ENCODE measurements at regions not wholly inside any gene's neighbourhood (a gene's known extent, or its start where the extent isn't known, plus 50 kb on each side); places are given as distances from the start of the nearest gene placed in this dataset.
"Not testable (repeated sequence)": the region's sequence is repeated elsewhere in the genome, so short reads cannot be mapped to it uniquely, and the experiment has no call there.

DNA sequence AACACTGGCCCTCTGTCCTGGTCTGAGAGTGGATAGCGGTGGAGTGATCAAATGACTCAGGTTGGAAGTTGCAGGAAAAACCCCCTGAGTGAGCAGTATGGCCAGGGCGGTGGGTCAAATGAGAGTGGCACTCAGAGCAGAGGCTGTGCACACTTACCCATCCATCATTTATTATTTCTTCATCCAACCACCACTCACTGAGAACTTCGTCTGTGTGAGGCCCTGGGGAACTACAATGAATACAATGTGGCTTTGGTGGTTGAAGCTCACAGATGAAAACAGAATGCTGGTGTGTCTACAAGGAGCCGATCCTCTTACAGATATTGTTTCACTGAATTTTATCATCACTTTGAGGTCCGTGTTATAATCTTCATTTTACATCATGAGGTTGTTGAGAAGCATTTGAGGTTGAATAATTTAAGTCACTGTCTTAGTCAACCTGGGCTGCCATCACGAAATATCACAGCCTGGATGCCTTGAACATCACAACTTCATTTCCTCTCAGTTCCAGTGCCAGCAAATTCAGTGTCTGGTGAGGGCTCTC, 73.4 kb upstream of the ID2 start:
- no peak overlapping the region for H3K4me3 Mint-ChIP-seq
- H3K27ac Mint-ChIP-seq, result no peak overlapping the region
- no peak for TF ChIP-seq CTCF (IDR thresholded peaks at IDR 0.05)
- H3K36me3 Mint-ChIP-seq (ENCODE audit: low read depth), result no peaks in the 10 kb centered on the region
- H3K4me1 Mint-ChIP-seq, result no peaks in the 10 kb centered on the region
- DNase-seq, result no peak
- POLR2A ChIA-PET, result no interaction called here
- H3K9me3 Mint-ChIP-seq, result peaks cover 8% of the 10 kb centered on the region
- H3K27me3 Mint-ChIP-seq, result peaks cover 9% of the 10 kb centered on the region
- intact Hi-C loops (cut with micrococcal nuclease), result no loop called here
- ATAC-seq (ENCODE audit: low read depth), result no peak
- CTCF ChIA-PET, result no interaction called here

DNA sequence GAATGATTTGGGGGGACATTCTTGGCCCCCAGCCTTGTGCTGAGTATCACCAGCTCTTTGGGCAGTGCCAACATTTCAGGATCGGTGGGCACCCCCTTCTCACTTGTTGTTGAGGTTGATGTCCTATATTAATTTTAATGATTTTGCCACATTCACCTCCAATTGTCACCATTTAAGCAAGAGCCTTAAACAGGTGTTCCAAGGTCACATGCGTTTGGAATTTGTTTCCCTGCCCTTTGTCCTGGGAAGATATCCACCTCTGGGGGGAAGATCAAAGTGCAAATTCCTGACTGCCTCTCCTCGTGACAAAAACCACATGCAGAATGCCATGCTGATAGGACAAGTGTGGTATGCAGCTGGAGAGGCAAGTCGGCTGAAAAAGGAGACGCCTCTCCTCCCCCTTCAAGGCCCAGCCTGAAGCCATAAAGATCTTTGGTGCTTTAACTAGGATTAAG, 72.5 kb upstream of the ID2 start:
- POLR2A ChIA-PET, result no interaction called here
- no peak for DNase-seq
- Mint-ChIP-seq H3K36me3 (ENCODE audit: low read depth) (no peaks in the 10 kb centered on the region), H3K9me3 (peaks cover 8% of the 10 kb centered on the region), H3K27ac (no peak overlapping the region), H3K4me3 (no peak overlapping the region), H3K27me3 (peaks cover 15% of the 10 kb centered on the region), H3K4me1 (no peaks in the 10 kb centered on the region)
- CTCF ChIA-PET, result no interaction called here
- no peak for TF ChIP-seq CTCF (IDR thresholded peaks at IDR 0.05)
- intact Hi-C loops (cut with micrococcal nuclease), result no loop called here
- ATAC-seq (ENCODE audit: low read depth), result no peak

DNA sequence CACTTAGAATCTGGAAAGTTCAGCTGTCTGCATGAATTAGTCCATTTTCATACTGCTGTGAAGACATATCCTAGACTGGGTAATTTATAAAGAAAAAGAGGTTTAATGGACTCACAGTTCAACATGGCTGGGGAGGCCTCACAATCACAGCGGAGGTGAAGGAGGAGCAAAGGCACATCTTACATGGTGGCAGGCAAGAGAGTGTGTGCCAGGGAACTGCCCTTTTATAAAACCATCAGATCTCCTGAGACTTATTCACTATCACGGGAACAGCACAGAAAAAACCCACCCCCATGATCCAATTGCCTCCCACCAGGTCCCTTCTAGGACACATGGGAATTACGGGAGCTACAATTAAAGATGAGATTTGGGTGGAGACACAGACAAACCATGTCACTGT, 71.1 kb upstream of the ID2 start:
- intact Hi-C loops (cut with micrococcal nuclease); ATAC-seq (ENCODE audit: low read depth); CTCF ChIA-PET; H3K27ac Mint-ChIP-seq; POLR2A ChIA-PET; H3K4me1 Mint-ChIP-seq; H3K36me3 Mint-ChIP-seq (ENCODE audit: low read depth); DNase-seq; H3K4me3 Mint-ChIP-seq: not testable (repeated sequence)
- Mint-ChIP-seq H3K9me3 (peaks cover 10% of the 10 kb centered on the region), H3K27me3 (peaks cover 25% of the 10 kb centered on the region)

DNA sequence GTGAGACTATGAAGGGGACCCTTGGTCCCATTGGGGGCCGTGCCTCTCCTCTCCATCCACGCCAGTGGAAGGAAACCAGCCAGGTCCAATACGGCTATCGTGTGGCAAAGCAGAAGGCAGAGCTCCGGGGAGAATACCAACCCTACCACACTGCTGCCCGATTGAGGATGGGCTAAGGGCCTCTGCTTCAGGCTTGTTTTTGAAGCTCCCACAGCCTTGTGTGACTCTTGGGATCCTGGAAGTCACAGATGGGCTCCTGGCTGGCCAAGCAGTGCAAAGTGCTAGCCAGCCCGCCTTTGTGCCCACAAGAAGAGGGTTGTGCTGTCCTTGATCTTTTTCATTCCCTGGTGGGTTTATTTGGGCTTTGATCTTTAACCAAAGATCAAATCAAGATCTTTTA, 70.6 kb upstream of the ID2 start:
- Mint-ChIP-seq H3K27ac (no peak overlapping the region), H3K36me3 (ENCODE audit: low read depth) (no peaks in the 10 kb centered on the region), H3K27me3 (peaks cover 28% of the 10 kb centered on the region), H3K4me1 (no peaks in the 10 kb centered on the region), H3K9me3 (peaks cover 10% of the 10 kb centered on the region), H3K4me3 (no peak overlapping the region)
- intact Hi-C loops (cut with micrococcal nuclease), result no loop called here
- ChIA-PET POLR2A (no interaction called here), CTCF (no interaction called here)
- TF ChIP-seq CTCF (IDR thresholded peaks at IDR 0.05), result no peak
- DNase-seq (no peak), ATAC-seq (ENCODE audit: low read depth) (no peak)

- no peak overlapping the region for H3K4me3 Mint-ChIP-seq
- TF ChIP-seq CTCF (IDR thresholded peaks at IDR 0.05), result no peak
- no peak overlapping the region for H3K27ac Mint-ChIP-seq
- H3K27me3 Mint-ChIP-seq, result peaks cover 27% of the 10 kb centered on the region
- DNase-seq (no peak), ATAC-seq (ENCODE audit: low read depth) (no peak)
- intact Hi-C loops (cut with micrococcal nuclease), result no loop called here
- ChIA-PET POLR2A (no interaction called here), CTCF (no interaction called here)
- H3K9me3 Mint-ChIP-seq, result peaks cover 10% of the 10 kb centered on the region
- H3K36me3 Mint-ChIP-seq (ENCODE audit: low read depth), result no peaks in the 10 kb centered on the region
- H3K4me1 Mint-ChIP-seq, result no peaks in the 10 kb centered on the region
These were observed 70.2 kb upstream of the ID2 start for GRCh38 chr2:8611700-8612099.

GRCh38 chr2:8612734-8613179, 69.1 kb upstream of the ID2 start:
- POLR2A ChIA-PET, result no interaction called here
- Mint-ChIP-seq H3K4me1 (no peaks in the 10 kb centered on the region), H3K36me3 (ENCODE audit: low read depth) (no peaks in the 10 kb centered on the region), H3K27me3 (peaks cover 31% of the 10 kb centered on the region), H3K27ac (no peak overlapping the region), H3K9me3 (peaks cover 10% of the 10 kb centered on the region), H3K4me3 (no peak overlapping the region)
- TF ChIP-seq CTCF (IDR thresholded peaks at IDR 0.05), result no peak
- ATAC-seq (ENCODE audit: low read depth) (no peak), DNase-seq (no peak)
- CTCF ChIA-PET, result no interaction called here
- intact Hi-C loops (cut with micrococcal nuclease), result no loop called here

- H3K4me3 Mint-ChIP-seq; POLR2A ChIA-PET; CTCF ChIA-PET; intact Hi-C loops (cut with micrococcal nuclease); H3K27ac Mint-ChIP-seq; ATAC-seq (ENCODE audit: low read depth); DNase-seq; H3K4me1 Mint-ChIP-seq; H3K36me3 Mint-ChIP-seq (ENCODE audit: low read depth): not testable (repeated sequence)
- peaks cover 34% of the 10 kb centered on the region for H3K27me3 Mint-ChIP-seq
- H3K9me3 Mint-ChIP-seq, result peaks cover 10% of the 10 kb centered on the region
These were observed 68.5 kb upstream of the ID2 start for GRCh38 chr2:8613207-8613999.

Measured in activated B cell treated with CpG ODN at 0.5 μM for 24 hours (primary cell).